ENCODE measurements at regions not wholly inside any gene's neighbourhood (a gene's known extent, or its start where the extent isn't known, plus 50 kb on each side); places are given as distances from the start of the nearest gene placed in this dataset.

GRCh38 chrX:97897998-97898397 is 1014.3 kb downstream of the RPA4 start:
- TF ChIP-seq CTCF (IDR thresholded peaks at IDR 0.05): no peak
- no peak for TF ChIP-seq SMAD3 (CRISPR knock-in tag; IDR thresholded peaks at IDR 0.05; ENCODE audit: borderline replicate concordance)
- no peak for TF ChIP-seq HMGXB4 (CRISPR knock-in tag; IDR thresholded peaks at IDR 0.05)
- TF ChIP-seq ZBTB43 (CRISPR knock-in tag; IDR thresholded peaks at IDR 0.05): no peak
- TF ChIP-seq CREM (CRISPR knock-in tag; IDR thresholded peaks at IDR 0.05): no peak
- no peak for TF ChIP-seq ESRRA (CRISPR knock-in tag; IDR thresholded peaks at IDR 0.05; ENCODE audit: borderline replicate concordance)
- TF ChIP-seq TP53 (CRISPR knock-in tag; IDR thresholded peaks at IDR 0.05): no peak
- no peak for TF ChIP-seq CBFB (CRISPR knock-in tag; IDR thresholded peaks at IDR 0.05; ENCODE audit: low read depth)
- no peak for TF ChIP-seq JAZF1 (CRISPR knock-in tag; IDR thresholded peaks at IDR 0.05)
- TF ChIP-seq ZNF281 (CRISPR knock-in tag; IDR thresholded peaks at IDR 0.05): no peak
